Liver (tissue), 3 donors: ENCODE measurements at regions not wholly inside any gene's neighbourhood (a gene's known extent, or its start where the extent isn't known, plus 50 kb on each side); places are given as distances from the start of the nearest gene placed in this dataset.

Experiments used
- CTCF ChIP-seq: fragments of 150-350 bp; IDR thresholded peaks from 2 replicates; pipeline ENCODE4 v1.5.1; 2017; ENCODE audit warnings: improper control_type of control experiment, low read depth, low read length; ENCODE audit not compliant: missing input control
- EGR1 ChIP-seq, 2 donors: IDR thresholded peaks; 2 replicates each; pipeline ENCODE4 v1.6.1; 2016 to 2018; ENCODE audit warnings: antibody characterized with exemption in 2 of 2, low read depth in 2 of 2
- FOXA1 ChIP-seq: IDR thresholded peaks from 2 replicates; pipeline ENCODE4 v1.6.1; 2016; ENCODE audit warnings: antibody characterized with exemption
- MAX ChIP-seq: IDR thresholded peaks from 2 replicates; pipeline ENCODE4 v1.6.1; 2016; ENCODE audit warnings: antibody characterized with exemption
- RAD21 ChIP-seq, 2 donors: IDR thresholded peaks; 2 replicates each; pipeline ENCODE4 v1.6.1; 2016; ENCODE audit warnings: antibody characterized with exemption in 2 of 2, mild to moderate bottlenecking in 2 of 2
- REST ChIP-seq: IDR thresholded peaks from 2 replicates; pipeline ENCODE4 v1.6.1; 2016; ENCODE audit warnings: antibody characterized with exemption, mild to moderate bottlenecking
- donor health status: healthy.
- donor health status: healthy.

- TF ChIP-seq RAD21 (IDR thresholded peaks at IDR 0.05) = no peak
- TF ChIP-seq CTCF = no peak
- no peak for TF ChIP-seq REST
- TF ChIP-seq MAX = no peak
- no peak for TF ChIP-seq FOXA1
- TF ChIP-seq EGR1 (IDR thresholded peaks at IDR 0.05; ENCODE audit: low read depth in 2 of 2) = no peak
Observed at GRCh38 chr3:103862415-103862814, 1427.6 kb downstream of the ZPLD1 start.
